Activated CD8-positive, alpha-beta memory T cell treated with anti-CD3 and anti-CD28 coated beads for 4 hours (primary cell): ENCODE measurements at regions not wholly inside any gene's neighbourhood (a gene's known extent, or its start where the extent isn't known, plus 50 kb on each side); places are given as distances from the start of the nearest gene placed in this dataset.
"Not testable (repeated sequence)": the region's sequence is repeated elsewhere in the genome, so short reads cannot be mapped to it uniquely, and the experiment has no call there.

Experiments used
- DNase-seq, 2 donors: peaks; one replicate each; pipeline ENCODE4 v3.0.0-alpha.2; 2020; ENCODE audit warnings: low read depth in 2 of 2

DNA sequence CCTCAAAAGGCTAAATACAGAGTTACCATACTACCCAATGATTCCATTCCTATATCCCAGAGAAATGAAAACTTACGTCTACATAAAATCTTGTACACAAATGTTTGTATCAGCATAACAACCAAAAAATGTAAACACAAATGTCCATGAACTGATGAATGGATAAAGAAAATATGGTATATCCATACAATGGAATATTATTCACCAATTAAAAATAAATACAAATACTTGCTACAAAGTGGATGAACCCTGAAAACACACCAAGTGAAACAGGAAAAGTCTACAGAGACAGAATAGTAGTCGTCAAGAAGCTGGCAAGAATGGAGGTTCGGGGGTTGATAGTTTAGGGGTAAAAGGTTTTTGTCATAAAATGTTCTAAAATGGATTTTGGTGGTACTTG is 54.0 kb upstream of the ANKRD28 start:
- no peak for DNase-seq

DNA sequence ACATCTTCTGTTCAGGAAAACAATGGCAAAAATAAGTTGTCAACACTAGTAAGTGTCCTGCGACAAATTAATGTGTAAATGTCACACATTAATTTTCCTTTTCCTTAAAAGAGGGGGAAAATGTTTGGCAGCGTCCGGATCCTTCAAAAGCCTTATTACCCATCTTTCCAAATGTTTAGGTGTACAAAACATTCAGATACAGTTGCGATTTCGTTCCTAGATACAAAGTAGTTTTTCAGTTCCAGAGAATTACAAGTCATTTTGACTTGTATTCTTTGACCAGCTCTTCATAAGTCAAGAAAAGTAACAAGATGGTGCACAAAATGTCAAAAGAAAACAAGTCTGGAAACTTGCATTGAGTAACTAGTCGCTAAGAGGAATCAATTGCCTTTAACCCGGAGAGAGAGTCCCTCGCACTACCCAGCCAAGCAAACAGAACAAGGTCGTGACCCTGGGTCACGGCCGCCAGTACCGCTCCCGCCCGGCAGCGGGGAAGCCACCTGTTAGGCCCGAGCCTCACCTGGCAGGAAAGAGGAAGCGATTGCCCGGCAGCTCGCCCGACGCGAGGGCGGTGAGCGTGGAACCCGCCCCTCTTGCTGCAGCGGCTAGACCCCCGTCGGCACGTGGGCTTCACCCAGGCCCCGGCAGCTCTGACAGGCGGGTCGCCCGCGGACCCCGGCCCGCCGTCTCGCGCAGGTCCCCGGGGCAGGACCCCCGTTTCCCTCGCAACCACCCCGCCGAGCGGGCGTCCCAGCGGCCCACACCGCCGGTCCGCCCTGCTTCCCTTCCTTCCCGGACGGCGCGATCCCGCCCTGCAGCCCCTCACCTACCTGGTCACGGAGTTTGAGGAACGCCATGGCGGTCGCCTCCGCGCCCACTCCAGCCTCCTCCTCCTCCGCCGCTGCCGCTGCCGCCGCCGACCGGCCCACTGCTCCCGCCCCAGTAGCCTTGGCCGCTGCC is 61.0 kb upstream of the ANKRD28 start:
- peak; percentile 20 to 29 for DNase-seq

DNA sequence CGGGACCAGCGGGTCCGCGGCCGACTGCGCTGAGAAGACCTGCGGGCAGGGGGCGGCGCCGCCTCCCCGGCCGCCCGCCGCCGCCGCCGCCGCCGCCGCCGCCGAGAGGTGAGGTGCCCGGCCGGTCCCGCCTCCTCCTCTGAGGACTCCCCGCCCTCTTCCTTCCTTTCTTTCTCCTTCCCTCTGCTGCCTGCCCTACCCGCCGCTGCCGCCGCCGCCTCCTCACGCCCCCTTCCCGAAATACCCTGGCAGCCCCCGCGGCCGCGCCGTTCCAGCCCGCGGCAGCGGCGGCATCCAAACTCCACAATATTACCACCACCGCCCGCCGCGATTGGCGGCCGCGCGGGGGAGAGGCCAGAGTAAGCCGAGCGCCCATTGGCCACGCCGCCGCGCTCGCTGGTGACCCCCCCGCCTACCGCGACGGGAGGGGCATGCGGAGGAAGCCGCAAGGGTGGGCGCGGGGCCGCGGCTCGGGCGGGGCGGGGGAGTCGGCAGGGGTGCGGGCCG is 61.8 kb upstream of the ANKRD28 start:
- peak; percentile 57 to 59 for DNase-seq

DNA sequence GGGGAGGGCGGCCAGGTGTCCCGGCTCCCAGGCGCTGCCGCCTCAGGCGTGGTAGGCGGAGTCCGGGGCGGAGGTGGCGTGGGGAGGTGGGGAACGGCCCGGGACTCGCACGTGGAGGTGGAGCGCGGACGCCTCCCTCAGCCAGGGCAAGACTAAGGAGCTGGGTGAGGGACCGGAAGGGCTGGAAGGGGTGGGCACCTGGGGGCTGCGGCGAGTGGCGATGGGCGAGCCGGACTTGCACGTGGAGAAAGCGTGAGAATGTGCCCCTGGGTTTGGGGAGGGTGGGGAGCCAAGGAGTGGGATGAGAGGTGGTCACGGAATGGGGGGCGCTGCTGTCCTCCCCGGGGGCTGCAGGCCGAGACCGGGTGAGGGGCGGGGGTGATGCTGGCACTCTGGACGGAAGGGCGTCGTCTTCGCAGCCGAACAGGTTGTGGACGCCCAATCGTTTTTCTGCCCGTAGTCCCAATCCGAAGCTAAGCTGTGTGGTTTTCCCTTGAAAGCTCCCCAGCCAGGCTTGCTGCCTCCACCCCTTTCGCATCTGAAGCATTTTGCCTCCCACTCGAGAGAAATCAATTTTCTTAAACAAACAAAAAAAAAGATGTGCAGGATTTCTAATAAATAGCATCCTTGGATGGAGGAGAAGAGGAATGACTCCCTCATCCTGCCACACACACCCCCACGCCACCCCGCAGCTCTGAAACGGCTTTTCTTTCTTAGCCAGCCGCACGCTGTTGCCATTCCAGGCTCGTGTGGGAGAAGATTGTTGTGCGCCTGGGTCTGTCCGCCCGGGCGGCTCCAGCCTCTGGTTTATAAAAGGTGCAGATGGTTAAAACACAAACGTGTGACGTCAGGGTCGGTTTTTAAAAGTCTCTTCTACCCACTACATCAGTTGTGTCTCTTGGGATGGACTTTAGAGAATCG is 62.5 kb upstream of the ANKRD28 start:
- no peak for DNase-seq

DNA sequence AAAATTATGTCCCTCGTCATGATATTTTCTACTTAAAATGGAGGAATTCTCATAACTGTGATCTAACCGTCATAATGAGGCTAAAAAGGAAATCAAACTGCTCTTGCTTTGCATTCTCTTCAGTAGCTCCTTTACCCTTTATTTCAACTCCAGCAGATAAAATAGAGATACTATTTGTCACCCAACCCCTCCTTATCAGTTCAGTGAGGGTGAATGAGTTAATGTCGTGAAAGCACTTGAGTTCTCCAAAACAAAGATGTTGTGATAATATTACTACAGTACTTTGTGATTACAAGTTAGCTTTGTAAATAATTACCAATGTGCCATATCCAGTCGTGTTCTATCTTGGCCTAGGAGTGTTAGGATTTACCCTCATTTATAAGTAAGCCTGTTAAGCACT is 63.4 kb upstream of the ANKRD28 start:
- DNase-seq = no peak

DNA sequence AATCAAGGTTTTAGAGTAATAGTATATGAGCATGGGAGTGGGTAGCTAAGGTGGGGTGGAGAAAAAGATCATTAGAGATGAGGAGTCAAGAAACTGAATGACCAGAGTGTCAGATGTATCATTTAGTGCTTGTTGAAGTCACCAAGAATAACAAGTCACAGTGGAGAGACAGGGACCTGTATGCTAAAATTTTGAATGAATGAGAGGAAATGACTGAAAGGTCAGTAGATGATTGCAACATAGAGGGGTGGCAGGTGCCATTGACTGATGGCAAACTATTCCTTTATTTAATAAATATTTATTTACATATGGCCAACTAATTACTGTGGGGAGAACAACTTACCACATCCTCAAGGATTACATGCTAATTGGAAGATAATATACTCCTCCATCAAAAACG is 75.0 kb upstream of the ANKRD28 start:
- DNase-seq = no peak

DNA sequence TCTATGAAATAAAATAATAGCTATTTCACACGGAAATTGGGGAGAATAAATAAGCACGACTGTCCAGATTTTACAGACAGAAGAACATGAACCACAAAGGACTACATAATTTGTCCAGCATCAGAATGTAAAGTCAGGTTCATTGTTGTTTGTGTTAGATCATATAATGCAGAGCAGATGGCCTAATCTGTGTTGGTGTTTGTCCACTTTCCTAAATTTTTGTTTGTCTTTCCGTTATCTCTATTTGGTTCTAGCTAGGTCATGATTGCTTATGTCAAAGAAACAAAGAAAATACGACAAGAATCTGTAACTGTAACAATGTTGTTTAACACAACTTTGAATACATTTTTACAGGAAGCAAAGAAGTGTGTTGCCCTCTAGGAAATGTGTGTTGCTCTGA is 75.6 kb upstream of the ANKRD28 start:
- no peak for DNase-seq

DNA sequence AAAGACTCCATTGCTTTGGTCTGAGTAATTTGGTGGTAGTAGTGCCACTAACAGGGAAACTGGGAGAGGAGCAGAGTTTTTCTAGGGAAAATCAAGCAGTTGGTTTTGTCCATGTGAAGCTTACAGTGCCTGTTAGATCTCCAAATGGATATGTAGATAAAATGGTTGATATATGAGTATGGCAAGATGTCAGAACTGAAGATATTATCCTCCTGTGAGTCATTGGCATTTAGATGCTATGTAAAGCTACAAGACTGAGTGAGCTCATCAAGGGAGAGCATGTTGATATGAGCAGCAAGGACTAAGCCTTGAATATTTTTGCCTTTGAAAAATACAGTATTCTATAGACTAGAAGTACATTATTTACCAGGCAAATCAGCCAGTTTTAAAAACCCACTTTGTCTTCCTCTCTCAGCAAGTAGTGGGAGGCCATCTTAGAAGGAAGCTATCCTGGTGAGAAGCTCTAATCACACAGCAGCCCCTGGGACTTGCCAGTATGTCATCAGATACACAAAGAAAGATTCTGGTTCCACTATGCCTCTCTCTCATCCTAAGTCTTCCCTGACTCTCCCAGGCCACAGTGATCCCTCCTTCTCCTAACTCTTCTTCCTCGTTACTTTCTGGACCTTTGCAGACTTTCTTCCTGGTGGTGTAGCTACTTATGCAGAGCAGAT is 77.4 kb upstream of the ANKRD28 start:
- DNase-seq = no peak

DNA sequence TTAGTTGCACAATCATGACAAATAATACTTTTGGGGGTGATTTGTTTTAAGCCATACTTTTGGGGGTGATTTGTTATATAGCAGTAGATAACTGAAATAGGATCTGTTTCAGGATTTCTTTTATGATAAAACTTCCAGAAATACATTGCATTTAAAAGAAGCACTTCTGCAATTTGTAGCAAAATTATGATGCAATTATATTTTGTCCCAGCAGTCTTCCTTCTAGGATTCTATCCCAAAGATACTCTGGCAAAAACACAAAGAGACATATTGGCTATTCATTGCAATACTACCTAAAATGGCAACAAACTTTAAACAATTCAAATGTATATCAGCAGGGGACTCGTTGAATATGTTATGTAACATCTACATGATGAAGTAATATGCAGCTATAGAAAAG is 78.9 kb upstream of the ANKRD28 start:
- no peak for DNase-seq

DNA sequence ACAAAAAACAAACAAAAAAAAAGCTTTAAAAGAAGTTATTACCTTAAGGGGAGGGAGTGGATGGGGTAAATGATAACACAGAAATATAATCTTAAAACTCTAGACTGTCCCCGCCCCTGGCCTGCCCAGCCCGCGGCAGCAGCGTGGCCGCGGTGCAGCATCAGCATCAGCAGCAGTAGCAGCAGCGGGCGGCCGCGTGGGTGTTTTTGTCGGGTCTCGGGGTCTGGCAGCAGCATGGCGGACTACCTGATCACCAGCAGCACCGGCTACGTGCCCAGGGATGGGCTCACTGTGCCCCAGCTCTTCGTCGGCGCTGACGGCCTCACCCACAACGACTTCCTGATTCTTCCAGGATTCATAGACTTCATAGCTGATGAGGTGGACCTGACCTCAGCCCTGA is 80.0 kb upstream of the ANKRD28 start:
- DNase-seq = no peak

DNA sequence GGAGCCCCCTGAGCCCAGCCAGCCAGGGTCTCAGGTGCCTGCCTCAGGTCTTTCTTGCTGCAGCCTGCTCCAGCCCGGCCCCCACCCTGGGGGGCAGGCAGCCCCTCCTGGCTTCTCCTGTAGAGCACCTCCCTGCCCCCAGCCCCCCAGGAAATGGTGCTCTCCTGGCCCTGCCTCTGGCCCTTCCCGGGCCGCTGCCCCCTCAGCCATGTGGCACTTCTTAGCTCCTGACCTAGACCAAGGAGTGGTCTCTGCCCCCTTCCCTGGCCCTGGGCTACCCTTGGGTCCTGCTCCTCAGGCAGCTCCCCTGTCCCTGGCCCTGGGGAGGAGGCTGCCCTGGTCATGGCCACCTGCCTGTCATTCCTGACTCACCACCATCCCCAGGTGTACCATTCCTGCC is 82.0 kb upstream of the ANKRD28 start:
- DNase-seq = not testable (repeated sequence)

DNA sequence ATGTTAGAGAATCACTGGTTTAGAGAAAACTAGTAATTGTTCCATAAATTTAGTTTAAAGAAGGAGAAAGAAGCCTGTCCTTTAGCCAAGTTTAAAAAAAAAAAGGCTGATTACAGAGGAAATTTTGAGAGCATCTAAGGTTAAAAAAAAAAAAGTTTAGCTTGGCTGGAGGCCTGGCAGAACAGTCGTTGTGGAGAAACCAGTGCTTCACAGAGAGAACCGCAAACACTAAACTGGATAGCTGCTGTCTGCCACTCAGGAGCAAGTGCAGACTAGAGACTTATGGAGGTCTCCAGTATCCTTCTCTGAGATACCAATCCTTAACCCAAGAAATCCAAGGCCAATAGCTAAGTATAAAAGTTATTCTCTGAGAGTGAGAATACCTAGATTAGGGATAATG is 84.8 kb upstream of the ANKRD28 start:
- DNase-seq = no peak

DNA sequence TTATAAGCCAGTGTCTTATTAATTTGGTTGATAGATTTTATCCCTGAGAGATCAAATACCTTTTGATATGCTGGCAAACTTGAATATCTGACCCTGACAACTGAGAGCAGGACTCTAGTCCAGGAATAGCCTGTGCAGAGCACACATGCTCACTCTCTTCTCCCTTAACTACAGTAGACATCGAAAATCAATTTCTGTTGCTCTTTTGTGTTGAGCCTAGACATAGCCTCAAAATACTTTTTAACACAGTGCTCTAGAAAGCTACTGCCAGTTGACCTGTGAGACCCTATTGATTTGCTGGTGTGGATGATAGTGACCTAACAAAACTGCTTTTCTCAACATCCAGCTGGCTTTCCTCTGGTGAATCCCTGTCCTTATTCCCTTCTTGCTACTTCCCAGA is 86.4 kb upstream of the ANKRD28 start:
- DNase-seq = no peak

DNA sequence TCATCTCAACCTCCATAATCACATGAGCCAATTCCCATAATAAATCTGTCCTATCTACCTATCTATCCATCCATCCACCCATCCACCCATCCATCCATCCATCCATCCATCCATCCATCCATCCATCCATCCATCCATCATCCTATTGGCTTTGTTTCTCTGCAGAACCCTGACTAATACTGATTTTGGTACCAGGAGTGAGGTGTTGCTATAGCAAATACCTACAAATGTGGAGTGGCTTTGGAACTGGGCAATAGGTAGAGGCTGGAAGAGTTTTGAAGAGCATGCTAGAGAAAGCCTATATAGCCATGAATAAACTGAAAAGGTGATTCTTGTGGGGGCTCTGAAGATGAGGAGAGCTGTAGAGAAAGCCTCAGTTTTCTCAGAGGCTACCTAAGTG is 88.7 kb upstream of the ANKRD28 start:
- no peak for DNase-seq

DNA sequence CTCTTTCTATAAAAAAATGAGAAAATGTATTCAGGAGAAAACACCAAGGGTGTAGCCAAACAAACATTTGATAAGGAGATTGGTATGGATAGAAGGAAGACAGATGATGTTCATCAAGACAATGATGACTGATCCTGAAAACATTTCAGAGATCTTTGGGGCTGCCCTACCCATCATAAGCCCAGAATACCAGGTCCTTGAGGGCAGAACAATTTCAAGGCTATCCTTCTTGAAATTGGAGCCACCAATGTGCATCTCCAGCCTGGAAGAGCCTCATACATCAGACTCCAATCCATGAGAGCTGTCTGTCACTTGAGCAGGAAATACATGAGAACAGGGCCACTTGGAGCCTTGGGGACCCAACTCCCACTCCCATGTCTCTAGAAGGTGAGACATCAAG is 89.5 kb upstream of the ANKRD28 start:
- no peak for DNase-seq

DNA sequence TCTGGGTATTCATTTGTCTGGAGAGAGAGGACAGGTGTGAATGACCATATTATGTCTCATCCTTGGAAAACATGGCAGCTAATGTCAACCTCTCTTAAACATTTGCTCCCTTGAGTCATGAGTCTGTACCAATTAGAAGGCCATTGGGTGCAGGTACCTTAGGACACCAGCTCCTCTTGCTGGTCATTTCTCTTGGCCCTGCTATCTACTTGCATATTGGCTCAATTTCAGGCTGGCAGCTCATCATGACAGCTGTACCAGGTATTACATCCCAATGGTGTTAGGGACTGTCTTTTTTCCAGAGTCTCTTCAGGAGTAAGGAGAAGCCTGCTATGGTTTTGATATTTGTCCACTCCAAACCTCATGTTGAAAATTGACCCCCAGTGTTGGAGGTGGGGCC is 92.2 kb upstream of the ANKRD28 start:
- no peak for DNase-seq

DNA sequence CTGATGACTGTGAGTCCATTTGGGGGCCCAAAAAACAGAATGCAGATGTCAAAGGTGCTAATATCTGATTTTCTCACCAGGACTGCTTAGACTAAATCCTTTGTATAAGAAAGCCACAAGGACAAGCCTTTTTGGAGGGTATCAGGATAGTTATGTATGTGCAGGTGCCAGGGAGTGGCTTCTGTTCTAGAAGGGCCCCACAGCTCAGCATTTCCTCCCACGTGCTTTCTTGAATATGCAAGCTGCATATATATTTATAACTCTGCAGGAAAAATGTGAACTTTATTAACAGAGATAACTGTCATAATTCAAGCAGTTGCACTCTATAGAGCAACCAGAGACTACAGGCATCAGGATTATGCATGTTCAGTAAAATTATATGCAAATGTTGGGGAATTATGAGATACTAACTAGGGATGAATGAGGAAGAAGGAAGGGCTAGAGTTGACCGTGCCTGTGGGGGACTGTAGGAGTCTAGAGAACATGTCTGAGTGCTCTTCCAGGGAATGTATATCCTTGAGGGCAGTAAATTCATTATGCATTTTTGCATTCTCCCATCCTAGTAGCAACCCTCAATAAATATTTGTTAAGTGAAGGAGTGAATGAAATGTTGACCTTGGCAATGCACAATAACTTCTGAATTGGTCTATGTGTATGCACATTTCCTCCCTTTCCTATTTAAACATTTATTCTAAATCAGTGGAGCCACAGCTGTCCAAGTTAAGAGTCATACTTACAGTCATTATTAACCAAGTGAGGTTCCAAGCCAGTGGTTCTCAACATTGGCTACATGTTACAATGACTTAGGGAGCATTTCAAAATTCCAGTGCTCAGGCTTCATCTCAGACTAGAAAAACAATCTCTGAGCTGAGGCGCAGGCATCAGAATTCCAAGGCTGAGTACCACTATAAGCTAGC is 94.8 kb upstream of the ANKRD28 start:
- DNase-seq = no peak

DNA sequence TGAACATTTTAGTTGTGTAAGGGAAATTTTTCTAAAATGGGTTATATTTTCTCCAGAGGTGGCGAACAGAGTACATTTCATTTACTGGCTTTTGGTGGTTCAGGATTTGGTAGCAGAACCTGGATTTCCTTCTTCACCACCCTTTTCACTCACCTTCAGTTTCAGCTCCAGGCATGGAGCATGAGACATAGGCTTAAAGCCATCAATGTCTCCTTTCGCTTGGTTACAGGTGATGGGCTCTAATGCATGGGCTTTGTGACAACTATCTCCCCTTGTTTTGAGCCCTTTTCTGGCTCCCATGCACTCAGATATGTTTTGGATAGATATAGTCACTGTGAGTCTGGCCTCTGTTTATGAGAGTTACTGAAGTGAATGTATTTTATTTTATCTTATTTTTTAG is 96.6 kb upstream of the ANKRD28 start:
- no peak for DNase-seq

DNA sequence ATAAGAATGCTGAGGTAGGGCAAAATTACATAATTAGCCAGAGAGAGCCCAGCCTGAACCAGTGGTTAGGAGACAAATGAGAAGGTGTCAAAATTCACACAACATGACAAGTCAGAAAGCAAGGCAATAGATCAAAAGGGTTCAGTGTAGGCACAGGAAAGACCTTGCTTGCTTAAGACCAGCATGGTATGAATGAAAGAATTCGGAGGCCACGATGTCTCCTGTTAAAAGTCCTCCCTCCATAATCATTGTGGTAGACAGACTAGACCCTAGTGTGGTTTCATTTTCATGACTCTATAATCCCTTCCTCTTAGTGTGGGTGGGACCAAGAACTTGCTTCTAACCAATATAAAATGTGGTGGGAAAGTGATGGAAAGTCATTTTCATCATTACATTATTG is 98.7 kb upstream of the ANKRD28 start:
- no peak for DNase-seq

DNA sequence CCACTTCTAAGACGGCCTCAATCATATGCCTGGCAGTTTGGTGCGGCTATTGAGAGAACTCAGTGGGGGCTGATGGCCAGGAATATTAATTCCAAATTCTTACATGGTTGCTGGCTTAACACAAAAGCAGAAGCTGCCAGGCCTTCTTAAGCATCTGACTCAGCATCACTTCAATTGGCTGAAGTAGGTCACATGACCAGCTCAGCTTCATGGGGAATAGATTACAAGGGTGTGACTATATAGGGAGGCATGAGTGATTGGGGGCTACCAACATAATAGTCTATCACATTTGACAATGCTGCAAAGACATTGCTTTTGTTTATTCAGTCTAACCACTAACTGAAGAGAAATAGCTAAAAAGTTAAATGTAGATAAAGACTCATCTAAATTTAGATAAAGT is 101.6 kb upstream of the ANKRD28 start:
- no peak for DNase-seq

DNA sequence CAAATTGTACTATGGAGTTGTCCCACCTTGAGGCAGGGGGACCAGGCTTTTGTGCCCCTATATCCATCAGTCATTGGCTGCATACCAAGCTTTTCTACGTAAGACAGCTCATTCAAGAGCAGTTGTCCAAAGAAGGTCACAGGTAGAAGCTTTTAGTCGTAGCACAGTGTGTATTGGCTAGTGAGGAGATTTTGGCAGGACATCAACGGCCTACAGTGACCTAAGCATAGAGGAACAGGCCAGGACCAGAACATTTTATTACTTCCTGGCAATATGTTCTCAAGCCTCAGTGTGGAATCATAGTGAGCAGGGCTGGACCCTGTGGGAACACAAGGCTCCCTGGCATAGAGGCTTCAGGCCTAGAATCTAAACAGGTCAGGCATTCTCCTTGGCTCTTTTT is 105.4 kb upstream of the ANKRD28 start:
- no peak for DNase-seq
